GM12872 (cell line): ENCODE measurements at regions not wholly inside any gene's neighbourhood (a gene's known extent, or its start where the extent isn't known, plus 50 kb on each side); places are given as distances from the start of the nearest gene placed in this dataset.

Experiments
- TF ChIP-seq, protein P1 (sequence below): IDR thresholded peaks from 3 replicates; pipeline ENCODE4 v1.5.1; 2011; ENCODE audit warnings: low read depth, mild to moderate bottlenecking, low read length, moderate library complexity; ENCODE audit not compliant: insufficient read depth

- TF ChIP-seq, protein P1, sequence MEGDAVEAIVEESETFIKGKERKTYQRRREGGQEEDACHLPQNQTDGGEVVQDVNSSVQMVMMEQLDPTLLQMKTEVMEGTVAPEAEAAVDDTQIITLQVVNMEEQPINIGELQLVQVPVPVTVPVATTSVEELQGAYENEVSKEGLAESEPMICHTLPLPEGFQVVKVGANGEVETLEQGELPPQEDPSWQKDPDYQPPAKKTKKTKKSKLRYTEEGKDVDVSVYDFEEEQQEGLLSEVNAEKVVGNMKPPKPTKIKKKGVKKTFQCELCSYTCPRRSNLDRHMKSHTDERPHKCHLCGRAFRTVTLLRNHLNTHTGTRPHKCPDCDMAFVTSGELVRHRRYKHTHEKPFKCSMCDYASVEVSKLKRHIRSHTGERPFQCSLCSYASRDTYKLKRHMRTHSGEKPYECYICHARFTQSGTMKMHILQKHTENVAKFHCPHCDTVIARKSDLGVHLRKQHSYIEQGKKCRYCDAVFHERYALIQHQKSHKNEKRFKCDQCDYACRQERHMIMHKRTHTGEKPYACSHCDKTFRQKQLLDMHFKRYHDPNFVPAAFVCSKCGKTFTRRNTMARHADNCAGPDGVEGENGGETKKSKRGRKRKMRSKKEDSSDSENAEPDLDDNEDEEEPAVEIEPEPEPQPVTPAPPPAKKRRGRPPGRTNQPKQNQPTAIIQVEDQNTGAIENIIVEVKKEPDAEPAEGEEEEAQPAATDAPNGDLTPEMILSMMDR, result no peak
Measured at GRCh38 chr13:48593536-48593935, 60.2 kb upstream of the CYSLTR2 start.

GRCh38 chr13:48594096-48594815 is 59.5 kb upstream of the CYSLTR2 start:
- TF ChIP-seq, protein P1, result no peak

- TF ChIP-seq, protein P1, result peak; percentile 67; the same call in 2 of the 3 replicates
Measured at GRCh38 chr13:48595431-48596429, 58.0 kb upstream of the CYSLTR2 start.

GRCh38 chr13:48600374-48601364 is 53.1 kb upstream of the CYSLTR2 start:
- TF ChIP-seq, protein P1, result no peak

DNA sequence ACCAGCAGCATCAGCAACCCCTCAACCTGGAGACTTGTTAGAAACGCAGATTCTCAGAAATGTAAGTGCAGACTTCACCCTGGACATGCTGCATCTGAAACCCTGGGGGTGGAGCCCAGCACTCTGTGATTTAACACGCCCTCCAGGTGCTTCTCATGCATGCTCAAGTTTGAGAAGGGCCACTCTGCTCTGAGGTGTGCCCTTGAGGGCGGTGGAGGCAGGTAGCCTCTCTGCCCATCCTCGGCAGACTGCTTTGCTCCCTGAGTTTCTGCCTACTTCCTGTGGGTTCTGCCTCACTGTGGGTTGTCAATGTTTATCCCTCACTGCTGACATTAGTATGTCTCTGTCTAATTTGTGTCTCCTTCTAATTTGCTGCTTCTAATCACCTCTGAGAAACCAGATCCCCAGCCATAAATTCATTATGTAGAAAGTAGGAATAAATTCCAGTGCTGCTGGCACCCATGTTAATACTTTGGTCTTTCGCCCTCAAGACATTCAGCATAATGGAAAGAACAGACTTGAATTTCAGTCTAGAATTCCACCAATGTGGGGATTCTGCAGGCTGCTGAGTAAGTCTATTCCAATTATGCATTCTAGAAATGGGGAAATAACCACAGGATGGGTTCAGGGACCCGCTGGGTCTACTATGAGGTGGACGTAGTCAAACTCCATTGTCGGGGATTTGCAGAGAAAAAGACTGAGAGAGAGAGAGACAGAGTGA is 51.3 kb upstream of the CYSLTR2 start:
- TF ChIP-seq, protein P1, result no peak

DNA sequence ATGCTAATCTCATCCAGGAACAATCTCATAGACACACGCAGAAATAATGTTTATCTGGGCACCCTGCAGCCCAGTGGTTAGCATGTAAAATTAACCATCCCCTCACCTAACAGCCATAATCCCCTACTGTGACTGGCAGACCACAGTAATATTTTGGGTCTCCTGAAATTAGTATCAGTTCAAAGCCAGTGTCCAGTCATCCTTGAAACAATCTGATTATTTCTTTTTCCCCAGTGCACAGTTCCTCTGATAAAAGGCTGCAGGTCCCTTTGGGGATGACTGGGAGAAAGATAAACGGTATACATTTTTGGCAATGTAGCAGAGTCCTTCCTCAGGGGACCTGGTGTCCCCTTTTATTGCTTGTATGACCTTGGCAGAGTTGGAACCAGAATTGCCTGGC is 50.4 kb upstream of the CYSLTR2 start:
- TF ChIP-seq, protein P1, result no peak
